PC-9 (cell line): ENCODE measurements at regions not wholly inside any gene's neighbourhood (a gene's known extent, or its start where the extent isn't known, plus 50 kb on each side); places are given as distances from the start of the nearest gene placed in this dataset.
"Not testable (repeated sequence)": the region's sequence is repeated elsewhere in the genome, so short reads cannot be mapped to it uniquely, and the experiment has no call there.

Experiments
- BruUV-seq: library from RNA; stranded (reverse); fragments of 400-500 nt; replicated peaks from 2 replicates; lab custom pipeline; 2021; lab: Mats Ljungman, UMichigan
- CTCF ChIA-PET: fragments of 300-600 bp; sonication (Branson Sonifier 250); formaldehyde crosslinking; loops from one replicate; lab custom pipeline; 2022; ENCODE audit warnings: antibody characterized with exemption; lab: Charles Lee
- POLR2A ChIA-PET: fragments of 300-600 bp; sonication (Branson Sonifier 250); formaldehyde crosslinking; loops from one replicate; lab custom pipeline; 2022; ENCODE audit warnings: antibody characterized with exemption; ENCODE audit not compliant: unreplicated experiment; lab: Charles Lee
- DNase-seq, 2 experiments: peaks; one replicate each; pipeline versions ENCODE4 v3.0.0 to v3.0.0-alpha.2; 2015 to 2022; ENCODE audit warnings: mixed read lengths in 1 of 2
- H2AFZ ChIP-seq: fragments of 200-600 bp; sonication (generic); 2 replicates; pipeline ENCODE4 v1.8.1; 2017; ENCODE audit warnings: antibody characterized with exemption
- H3F3A ChIP-seq: fragments of 200-600 bp; sonication (generic); 2 replicates; pipeline ENCODE4 v1.8.1; 2017; ENCODE audit warnings: antibody characterized with exemption, mild to moderate bottlenecking, low read depth; ENCODE audit not compliant: insufficient read depth
- H3K27ac ChIP-seq: fragments of 200-600 bp; sonication (generic); 2 replicates; pipeline ENCODE4 v1.6.1; 2016; ENCODE audit warnings: mixed run types
- H3K27me3 ChIP-seq: fragments of 200-600 bp; sonication (generic); 2 replicates; pipeline ENCODE4 v1.6.1; 2016; ENCODE audit warnings: low read depth, mixed run types; ENCODE audit not compliant: insufficient read depth
- H3K36me3 ChIP-seq: fragments of 200-600 bp; sonication (generic); 2 replicates; pipeline ENCODE4 v1.6.1; 2016; ENCODE audit warnings: low read depth, mixed run types
- H3K4me1 ChIP-seq: fragments of 200-600 bp; sonication (generic); replicated peaks from 2 replicates; pipeline ENCODE4 v1.6.1; 2016; ENCODE audit warnings: mixed run types; ENCODE audit not compliant: insufficient read depth
- H3K4me2 ChIP-seq: fragments of 200-600 bp; sonication (generic); 2 replicates; pipeline ENCODE4 v1.6.1; 2017; ENCODE audit warnings: mixed run types
- H3K4me3 ChIP-seq: fragments of 200-600 bp; sonication (generic); 2 replicates; pipeline ENCODE4 v1.6.1; 2016; ENCODE audit warnings: mixed run types
- H3K79me2 ChIP-seq: fragments of 200-600 bp; sonication (generic); 2 replicates; pipeline ENCODE4 v1.6.1; 2017; ENCODE audit warnings: low read depth, mixed run types
- H3K9me2 ChIP-seq: fragments of 200-600 bp; sonication (generic); 2 replicates; pipeline ENCODE4 v1.8.1; 2017; ENCODE audit warnings: mild to moderate bottlenecking; ENCODE audit not compliant: insufficient read depth
- H3K9me3 ChIP-seq: fragments of 200-600 bp; sonication (generic); 2 replicates; pipeline ENCODE4 v1.8.1; 2016; ENCODE audit warnings: low read depth; ENCODE audit not compliant: insufficient read depth
- H4K20me1 ChIP-seq: fragments of 200-600 bp; sonication (generic); 2 replicates; pipeline ENCODE4 v1.8.1; 2017; ENCODE audit not compliant: insufficient read depth
- CTCF ChIP-seq: fragments of 200-600 bp; sonication (generic); conservative IDR thresholded peaks from 2 replicates; pipeline ENCODE4 v1.6.1; 2017; ENCODE audit warnings: mixed run types, antibody characterized with exemption, mild to moderate bottlenecking, moderate library complexity
- EZH2 ChIP-seq: fragments of 200-600 bp; sonication (generic); IDR thresholded peaks from 2 replicates; pipeline ENCODE4 v1.8.0; 2017; ENCODE audit warnings: antibody characterized with exemption, low read depth
- intact Hi-C: fragments of 100-400 bp; cut with micrococcal nuclease; formaldehyde crosslinking; loops from one replicate; pipeline ENCODE4 v1.10.0; 2022; ENCODE audit not compliant: unreplicated experiment

DNA sequence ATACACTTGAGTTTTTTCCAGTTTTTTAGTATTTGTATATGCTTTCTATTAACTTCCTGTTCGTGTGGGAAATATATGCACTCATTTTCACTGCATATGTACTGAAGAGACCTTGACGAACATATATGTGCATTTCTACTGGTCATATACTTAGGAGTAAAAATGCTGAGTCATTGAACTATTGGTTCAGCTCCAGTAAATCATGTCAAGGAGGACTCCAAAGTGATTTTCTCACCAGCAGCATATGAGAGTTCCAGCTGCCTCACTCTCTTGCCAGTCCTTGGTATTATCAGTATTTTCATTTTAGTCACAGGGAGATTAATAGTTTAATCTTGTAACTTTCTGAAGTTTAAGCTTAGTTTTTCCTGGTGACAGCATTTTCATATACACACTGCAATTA lies 2750.2 kb downstream of the ARAP2 start:
- Histone ChIP-seq H3K9me3 (no peaks in the 10 kb centered on the region), H3K4me3 (no peak overlapping the region), H3K4me2 (no peak overlapping the region), H3K27me3 (no peaks in the 10 kb centered on the region), H3K4me1 (no peaks in the 10 kb centered on the region), H3K36me3 (no peaks in the 10 kb centered on the region), H3K27ac (no peak overlapping the region), H2AFZ (no peak overlapping the region), H3K79me2 (no peaks in the 10 kb centered on the region), H3K9me2 (no peaks in the 10 kb centered on the region; the same call in 1 of the 2 replicates), H3F3A (no peaks in the 10 kb centered on the region), H4K20me1 (no peaks in the 10 kb centered on the region)
- intact Hi-C loops = no loop called here
- TF ChIP-seq EZH2 = no peak
- no peak for TF ChIP-seq CTCF
- BruUV-seq = no TSS peak
- ChIA-PET CTCF (interaction anchor here (0.6 kb wide), 1 partner anchor 84 kb away, joined by 4 read pairs; no protein-coding TSS in a partner anchor), POLR2A (no interaction called here)
- DNase-seq = no peak

- H3K79me2 ChIP-seq, H3K4me3 ChIP-seq, intact Hi-C loops, H3K27ac ChIP-seq, H3K4me2 ChIP-seq, H3K9me2 ChIP-seq, POLR2A ChIA-PET, CTCF ChIA-PET, H3K4me1 ChIP-seq, H3K27me3 ChIP-seq, H3F3A ChIP-seq, H4K20me1 ChIP-seq, H2AFZ ChIP-seq, H3K9me3 ChIP-seq, H3K36me3 ChIP-seq, DNase-seq, BruUV-seq: not testable (repeated sequence)
Measured at GRCh38 chr4:33501587-33501986, 2742.7 kb downstream of the ARAP2 start.

- Histone ChIP-seq H3K9me3 (no peaks in the 10 kb centered on the region), H3K4me3 (no peak overlapping the region), H2AFZ (no peak overlapping the region), H4K20me1 (no peaks in the 10 kb centered on the region), H3K27ac (no peak overlapping the region), H3K9me2 (no peaks in the 10 kb centered on the region), H3K27me3 (no peaks in the 10 kb centered on the region), H3K79me2 (no peaks in the 10 kb centered on the region), H3F3A (no peaks in the 10 kb centered on the region), H3K36me3 (no peaks in the 10 kb centered on the region), H3K4me2 (no peak overlapping the region), H3K4me1 (no peaks in the 10 kb centered on the region)
- intact Hi-C loops = no loop called here
- POLR2A ChIA-PET = interaction anchor here (0.6 kb wide), 1 partner anchor 1372 kb away, joined by 7 read pairs; no protein-coding TSS in a partner anchor
- no TSS peak for BruUV-seq
- CTCF ChIA-PET = no interaction called here
- no peak for DNase-seq
- TF ChIP-seq EZH2 (no peak), CTCF (no peak)
Measured at GRCh38 chr4:33512397-33512796, 2731.9 kb downstream of the ARAP2 start.

DNA sequence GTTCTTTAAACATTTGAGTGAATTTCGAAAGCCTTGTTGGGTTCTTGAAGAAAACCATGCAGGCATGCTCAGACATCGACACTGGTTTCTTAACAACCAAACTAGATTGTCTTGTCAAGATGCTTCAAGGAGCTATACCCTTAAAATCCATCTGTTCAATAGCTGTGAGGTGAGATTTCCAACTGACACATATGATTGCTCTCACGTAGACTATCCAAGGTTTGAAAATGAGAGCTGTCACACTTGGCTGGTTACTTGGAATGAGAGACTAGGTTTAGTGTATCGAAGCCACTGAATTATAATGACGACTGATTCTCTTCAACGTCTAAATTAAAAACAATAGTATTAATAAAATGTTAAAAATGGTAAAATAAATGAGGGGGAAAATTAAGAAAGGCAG lies 2725.5 kb downstream of the ARAP2 start:
- Histone ChIP-seq H4K20me1 (no peaks in the 10 kb centered on the region), H3K4me1 (no peaks in the 10 kb centered on the region), H3K27ac (no peak overlapping the region), H3K9me3 (no peaks in the 10 kb centered on the region), H3K79me2 (no peaks in the 10 kb centered on the region), H3K27me3 (no peaks in the 10 kb centered on the region), H3F3A (no peaks in the 10 kb centered on the region), H2AFZ (no peak overlapping the region), H3K4me2 (no peak overlapping the region), H3K9me2 (no peaks in the 10 kb centered on the region), H3K36me3 (no peaks in the 10 kb centered on the region), H3K4me3 (no peak overlapping the region)
- DNase-seq = no peak
- CTCF ChIA-PET = no interaction called here
- intact Hi-C loops = no loop called here
- no peak for TF ChIP-seq EZH2
- BruUV-seq = no TSS peak
- POLR2A ChIA-PET = no interaction called here
